ENCODE measurements at regions not wholly inside any gene's neighbourhood (a gene's known extent, or its start where the extent isn't known, plus 50 kb on each side); places are given as distances from the start of the nearest gene placed in this dataset.

- TF ChIP-seq CTCF (conservative IDR thresholded peaks at IDR 0.05; ENCODE audit: low read length) (no peak), EZH2phosphoT487 (IDR thresholded peaks at IDR 0.05; ENCODE audit: borderline replicate concordance) (no peak)
Observed at GRCh38 chr1:59233444-59233843, 63.5 kb upstream of the FGGY start.

DNA sequence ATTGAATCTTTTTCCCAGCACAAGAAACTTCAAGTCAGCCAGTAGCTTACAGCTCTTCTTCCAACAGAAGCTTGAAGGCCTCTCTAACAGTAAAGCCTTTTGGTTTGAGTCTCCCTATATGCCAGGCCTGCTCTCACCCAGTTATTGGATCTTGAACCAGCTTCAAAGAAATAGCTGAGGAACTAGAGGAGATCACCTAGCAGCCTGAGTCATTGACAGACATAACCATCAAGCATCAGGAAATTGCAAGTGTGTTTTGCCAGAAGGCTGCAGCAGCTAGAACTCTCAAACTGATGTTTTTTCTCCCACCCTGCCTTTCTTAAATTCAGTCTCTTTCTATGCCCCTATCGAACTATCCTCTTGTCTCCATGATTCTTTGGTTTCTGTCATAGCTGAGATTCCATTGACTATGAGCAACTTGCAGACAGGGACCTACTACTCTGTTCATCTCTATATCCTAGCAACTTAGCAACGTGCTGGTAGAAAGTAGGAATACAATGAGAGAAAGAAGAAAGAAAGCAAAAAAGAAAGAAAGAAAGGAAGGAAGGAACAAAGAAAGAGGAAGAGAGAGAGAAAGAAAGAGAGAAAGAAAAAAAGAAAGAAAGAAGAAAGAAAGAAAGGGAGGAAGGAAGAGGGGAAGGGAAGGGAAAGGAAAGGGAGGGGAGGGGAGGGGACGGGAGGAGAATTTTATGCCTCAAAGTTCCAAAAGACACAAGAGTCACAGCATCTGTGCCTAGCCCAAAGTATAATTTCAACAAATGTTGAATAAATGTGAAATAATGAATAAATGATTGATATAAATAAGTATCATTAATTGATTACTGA, 60.0 kb upstream of the FGGY start:
- Histone ChIP-seq H3K9me3 (ENCODE audit: insufficient read depth, low read depth, low read length) (no peaks in the 10 kb centered on the region), H3K27me3 (ENCODE audit: insufficient read depth, low read length, poor library complexity, severe bottlenecking) (no peaks in the 10 kb centered on the region), H3K4me2 (ENCODE audit: low read depth, low read length, poor library complexity, severe bottlenecking) (no peak overlapping the region), H3F3A (ENCODE audit: low read depth) (no peaks in the 10 kb centered on the region), H3K36me3 (ENCODE audit: insufficient read depth, low read length) (no peaks in the 10 kb centered on the region), H2AFZ (ENCODE audit: low read length) (0 out of 2 replicates have a peak overlapping the region, but pooled peaks have one; percentile 17), H3K9ac (ENCODE audit: low read depth, low read length, poor library complexity, severe bottlenecking) (no peak overlapping the region), H3K9me2 (replicated peaks; ENCODE audit: low read depth, low read length) (no peaks in the 10 kb centered on the region), H3K4me1 (ENCODE audit: insufficient read depth, low read length, poor library complexity, severe bottlenecking) (no peaks in the 10 kb centered on the region), H3K79me2 (ENCODE audit: insufficient read depth, low read length) (no peaks in the 10 kb centered on the region), H3K4me3 (ENCODE audit: low read length, poor library complexity, severe bottlenecking) (no peak overlapping the region), H4K20me1 (ENCODE audit: insufficient read depth, low read length, poor library complexity, severe bottlenecking) (no peaks in the 10 kb centered on the region)
- no peak for TF ChIP-seq EZH2phosphoT487 (IDR thresholded peaks at IDR 0.05; ENCODE audit: borderline replicate concordance)
- TF ChIP-seq CTCF (conservative IDR thresholded peaks at IDR 0.05; ENCODE audit: low read length) = no peak

More at GRCh38 chr1:59233444-59233843, 63.5 kb upstream of the FGGY start:
- Histone ChIP-seq H3K9me2 (replicated peaks; ENCODE audit: low read depth, low read length) (no peaks in the 10 kb centered on the region), H3K9me3 (ENCODE audit: insufficient read depth, low read depth, low read length) (no peaks in the 10 kb centered on the region), H3K36me3 (ENCODE audit: insufficient read depth, low read length) (no peaks in the 10 kb centered on the region), H3K4me1 (ENCODE audit: insufficient read depth, low read length, poor library complexity, severe bottlenecking) (no peaks in the 10 kb centered on the region), H3K9ac (ENCODE audit: low read depth, low read length, poor library complexity, severe bottlenecking) (no peak overlapping the region), H3F3A (ENCODE audit: low read depth) (no peaks in the 10 kb centered on the region), H3K4me3 (ENCODE audit: low read length, poor library complexity, severe bottlenecking) (no peak overlapping the region), H3K4me2 (ENCODE audit: low read depth, low read length, poor library complexity, severe bottlenecking) (no peak overlapping the region), H3K79me2 (ENCODE audit: insufficient read depth, low read length) (no peaks in the 10 kb centered on the region), H4K20me1 (ENCODE audit: insufficient read depth, low read length, poor library complexity, severe bottlenecking) (no peaks in the 10 kb centered on the region), H2AFZ (ENCODE audit: low read length) (no peak overlapping the region), H3K27me3 (ENCODE audit: insufficient read depth, low read length, poor library complexity, severe bottlenecking) (no peaks in the 10 kb centered on the region)

- H3K27me3 ChIP-seq (ENCODE audit: insufficient read depth, low read length, poor library complexity, severe bottlenecking) = no peaks in the 10 kb centered on the region
- TF ChIP-seq EZH2phosphoT487 (IDR thresholded peaks at IDR 0.05; ENCODE audit: borderline replicate concordance) (no peak), CTCF (conservative IDR thresholded peaks at IDR 0.05; ENCODE audit: low read length) (no peak)
- H3K4me2 ChIP-seq (ENCODE audit: low read depth, low read length, poor library complexity, severe bottlenecking) = no peak overlapping the region
- no peaks in the 10 kb centered on the region for H4K20me1 ChIP-seq (ENCODE audit: insufficient read depth, low read length, poor library complexity, severe bottlenecking)
- H3K79me2 ChIP-seq (ENCODE audit: insufficient read depth, low read length) = no peaks in the 10 kb centered on the region
- no peak overlapping the region for H3K4me3 ChIP-seq (ENCODE audit: low read length, poor library complexity, severe bottlenecking)
- no peaks in the 10 kb centered on the region for H3K36me3 ChIP-seq (ENCODE audit: insufficient read depth, low read length)
- no peak overlapping the region for H3K9ac ChIP-seq (ENCODE audit: low read depth, low read length, poor library complexity, severe bottlenecking)
- H3F3A ChIP-seq (ENCODE audit: low read depth) = no peaks in the 10 kb centered on the region
- H3K9me2 ChIP-seq (replicated peaks; ENCODE audit: low read depth, low read length) = no peaks in the 10 kb centered on the region
- peak overlapping the region; percentile 27; the same call in 1 of the 2 replicates for H2AFZ ChIP-seq (ENCODE audit: low read length)
- H3K4me1 ChIP-seq (ENCODE audit: insufficient read depth, low read length, poor library complexity, severe bottlenecking) = no peaks in the 10 kb centered on the region
- H3K9me3 ChIP-seq (ENCODE audit: insufficient read depth, low read depth, low read length) = no peaks in the 10 kb centered on the region
Observed at GRCh38 chr1:59237900-59238299, 59.0 kb upstream of the FGGY start.

Data from Loucy (cell line).